Endothelial cell (in vitro differentiated cells): ENCODE measurements at regions not wholly inside any gene's neighbourhood (a gene's known extent, or its start where the extent isn't known, plus 50 kb on each side); places are given as distances from the start of the nearest gene placed in this dataset.

ENCODE experiments used
- DNase-seq: peaks from one replicate; pipeline ENCODE4 v3.0.0; 2021; ENCODE audit warnings: low spot score
- H3K27ac Mint-ChIP-seq: one replicate; pipeline ENCODE4 v1.8.0; 2021; ENCODE audit warnings: mixed read lengths, inconsistent platforms; ENCODE audit not compliant: unreplicated experiment
- H3K27me3 Mint-ChIP-seq: one replicate; pipeline ENCODE4 v1.8.0; 2021; ENCODE audit warnings: mild to moderate bottlenecking, moderate library complexity, mixed read lengths, inconsistent platforms; ENCODE audit not compliant: unreplicated experiment
- H3K36me3 Mint-ChIP-seq: one replicate; pipeline ENCODE4 v1.8.0; 2021; ENCODE audit warnings: mild to moderate bottlenecking, low read depth, mixed read lengths, inconsistent platforms; ENCODE audit not compliant: unreplicated experiment
- H3K4me1 Mint-ChIP-seq: one replicate; pipeline ENCODE4 v1.8.0; 2021; ENCODE audit warnings: mild to moderate bottlenecking, mixed read lengths, inconsistent platforms; ENCODE audit not compliant: unreplicated experiment
- H3K4me3 Mint-ChIP-seq: one replicate; pipeline ENCODE4 v1.8.0; 2021; ENCODE audit warnings: mild to moderate bottlenecking, mixed read lengths, inconsistent platforms; ENCODE audit not compliant: unreplicated experiment
- H3K9me3 Mint-ChIP-seq: one replicate; pipeline ENCODE4 v1.8.0; 2021; ENCODE audit warnings: mixed read lengths, inconsistent platforms; ENCODE audit not compliant: unreplicated experiment
- TF ChIP-seq, protein P1 (sequence below): fragments of 200-600 bp; sonication (generic); IDR thresholded peaks from one replicate; pipeline ENCODE4 v1.5.0; 2021; ENCODE audit warnings: antibody characterized with exemption; ENCODE audit not compliant: unreplicated experiment

DNA sequence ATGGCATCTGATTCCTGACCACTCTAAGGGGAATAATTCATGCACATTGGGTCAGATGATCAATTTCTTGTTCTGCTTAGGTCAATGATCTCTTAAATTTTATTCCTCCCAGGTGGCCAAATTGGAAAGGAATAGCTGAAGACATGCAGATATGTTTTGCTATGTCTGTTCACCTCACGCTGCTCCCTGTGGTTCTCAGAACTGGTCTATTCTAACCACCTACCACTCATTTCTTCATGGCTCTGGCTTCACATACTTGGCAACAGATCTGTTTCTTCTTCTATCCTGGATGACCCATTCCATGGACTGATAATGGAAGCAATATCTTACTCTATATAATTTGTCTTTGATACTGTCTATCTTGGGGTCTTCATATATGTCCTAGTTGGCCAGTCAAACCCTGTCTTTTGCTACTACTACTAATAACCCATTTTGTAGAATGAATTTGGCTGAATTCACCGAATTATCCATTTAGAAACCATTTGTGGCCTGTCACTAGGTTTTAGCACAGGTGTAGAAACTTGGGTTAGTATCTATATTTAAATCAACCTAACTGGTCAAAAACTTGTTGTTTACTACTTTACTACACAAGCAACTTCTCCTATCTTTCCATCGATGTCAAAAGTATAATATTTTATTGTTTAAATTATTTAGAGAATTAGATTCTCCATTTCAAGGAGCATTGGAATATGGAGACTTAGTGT is 650.9 kb downstream of the TLE4 start:
- H3K9me3 Mint-ChIP-seq = no peaks in the 10 kb centered on the region
- H3K27me3 Mint-ChIP-seq = no peaks in the 10 kb centered on the region
- H3K36me3 Mint-ChIP-seq = no peaks in the 10 kb centered on the region
- DNase-seq = no peak
- no peak overlapping the region for H3K27ac Mint-ChIP-seq
- H3K4me3 Mint-ChIP-seq = no peak overlapping the region
- TF ChIP-seq, protein P1, sequence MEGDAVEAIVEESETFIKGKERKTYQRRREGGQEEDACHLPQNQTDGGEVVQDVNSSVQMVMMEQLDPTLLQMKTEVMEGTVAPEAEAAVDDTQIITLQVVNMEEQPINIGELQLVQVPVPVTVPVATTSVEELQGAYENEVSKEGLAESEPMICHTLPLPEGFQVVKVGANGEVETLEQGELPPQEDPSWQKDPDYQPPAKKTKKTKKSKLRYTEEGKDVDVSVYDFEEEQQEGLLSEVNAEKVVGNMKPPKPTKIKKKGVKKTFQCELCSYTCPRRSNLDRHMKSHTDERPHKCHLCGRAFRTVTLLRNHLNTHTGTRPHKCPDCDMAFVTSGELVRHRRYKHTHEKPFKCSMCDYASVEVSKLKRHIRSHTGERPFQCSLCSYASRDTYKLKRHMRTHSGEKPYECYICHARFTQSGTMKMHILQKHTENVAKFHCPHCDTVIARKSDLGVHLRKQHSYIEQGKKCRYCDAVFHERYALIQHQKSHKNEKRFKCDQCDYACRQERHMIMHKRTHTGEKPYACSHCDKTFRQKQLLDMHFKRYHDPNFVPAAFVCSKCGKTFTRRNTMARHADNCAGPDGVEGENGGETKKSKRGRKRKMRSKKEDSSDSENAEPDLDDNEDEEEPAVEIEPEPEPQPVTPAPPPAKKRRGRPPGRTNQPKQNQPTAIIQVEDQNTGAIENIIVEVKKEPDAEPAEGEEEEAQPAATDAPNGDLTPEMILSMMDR = no peak
- no peaks in the 10 kb centered on the region for H3K4me1 Mint-ChIP-seq

DNA sequence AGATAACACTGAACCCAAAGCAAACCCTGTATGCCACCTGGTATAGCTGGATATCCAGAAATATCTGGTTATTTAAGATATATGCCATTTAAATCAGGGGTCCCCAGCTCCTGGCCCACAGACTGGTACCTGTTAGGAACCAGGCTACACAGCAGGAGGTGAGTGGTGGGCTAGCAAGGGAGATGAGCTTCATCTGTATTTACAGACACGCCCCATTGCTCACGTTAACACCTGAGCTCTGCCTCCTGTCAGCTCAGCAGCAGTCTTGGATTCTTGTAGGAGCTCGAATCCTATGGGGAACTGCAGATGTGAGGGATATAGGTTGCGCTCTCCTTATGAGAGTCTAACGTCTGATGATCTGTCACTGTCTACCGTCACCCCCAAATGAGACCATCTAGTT is 646.6 kb downstream of the TLE4 start:
- no peak for DNase-seq

DNA sequence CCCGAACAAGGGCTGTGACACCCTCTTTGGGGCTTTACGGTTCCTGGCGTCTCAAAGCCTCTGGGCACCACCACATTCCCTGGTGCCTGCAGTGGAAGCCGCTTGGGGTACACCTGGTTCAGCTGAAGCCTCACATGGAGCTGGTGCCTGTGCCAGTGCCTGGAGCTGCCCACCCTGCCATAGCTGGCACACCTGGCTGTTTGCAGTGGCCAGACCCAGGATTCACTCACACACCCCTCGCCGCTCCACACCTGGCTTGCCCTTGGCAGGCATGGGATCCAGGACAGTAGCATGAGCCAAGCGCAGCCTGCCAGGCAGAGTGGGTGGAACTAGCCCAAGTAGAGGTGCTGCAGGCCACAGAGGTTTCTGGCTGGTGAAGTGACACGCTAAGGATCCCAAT is 641.8 kb downstream of the TLE4 start:
- TF ChIP-seq, protein P1 = no peak
- no peaks in the 10 kb centered on the region for H3K9me3 Mint-ChIP-seq
- no peak overlapping the region for H3K4me3 Mint-ChIP-seq
- H3K27ac Mint-ChIP-seq = no peak overlapping the region
- H3K4me1 Mint-ChIP-seq = no peaks in the 10 kb centered on the region
- DNase-seq = no peak
- peaks cover 1% of the 10 kb centered on the region for H3K27me3 Mint-ChIP-seq
- H3K36me3 Mint-ChIP-seq = no peaks in the 10 kb centered on the region

More for the DNA sequence above, 646.6 kb downstream of the TLE4 start:
- no peaks in the 10 kb centered on the region for H3K27me3 Mint-ChIP-seq
- no peaks in the 10 kb centered on the region for H3K4me1 Mint-ChIP-seq
- TF ChIP-seq, protein P1 = no peak
- H3K4me3 Mint-ChIP-seq = no peak overlapping the region
- no peak overlapping the region for H3K27ac Mint-ChIP-seq
- H3K9me3 Mint-ChIP-seq = no peaks in the 10 kb centered on the region
- H3K36me3 Mint-ChIP-seq = no peaks in the 10 kb centered on the region

DNA sequence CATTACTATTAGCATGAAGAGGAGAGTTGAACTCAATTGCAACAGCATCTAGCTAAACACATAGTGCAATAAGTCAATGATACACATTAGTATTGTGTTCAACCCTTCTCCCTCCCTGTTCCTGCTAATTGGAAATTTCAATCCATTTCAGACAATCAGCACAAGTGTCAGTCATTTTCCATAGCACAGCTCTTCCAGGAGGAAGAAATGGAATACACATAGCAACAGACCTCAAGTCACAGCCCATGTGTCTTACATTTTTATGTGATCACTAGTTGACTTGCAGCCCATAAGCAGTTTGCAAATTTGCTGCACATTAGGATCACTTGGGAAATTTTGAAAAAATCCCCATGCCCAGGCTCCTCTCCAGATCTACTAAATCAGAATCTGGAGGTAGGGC is 636.9 kb downstream of the TLE4 start:
- Mint-ChIP-seq H3K27ac (no peak overlapping the region), H3K9me3 (no peaks in the 10 kb centered on the region), H3K4me3 (no peak overlapping the region), H3K36me3 (no peaks in the 10 kb centered on the region), H3K4me1 (no peaks in the 10 kb centered on the region), H3K27me3 (peaks cover 1% of the 10 kb centered on the region)
- no peak for DNase-seq
- TF ChIP-seq, protein P1 = no peak

DNA sequence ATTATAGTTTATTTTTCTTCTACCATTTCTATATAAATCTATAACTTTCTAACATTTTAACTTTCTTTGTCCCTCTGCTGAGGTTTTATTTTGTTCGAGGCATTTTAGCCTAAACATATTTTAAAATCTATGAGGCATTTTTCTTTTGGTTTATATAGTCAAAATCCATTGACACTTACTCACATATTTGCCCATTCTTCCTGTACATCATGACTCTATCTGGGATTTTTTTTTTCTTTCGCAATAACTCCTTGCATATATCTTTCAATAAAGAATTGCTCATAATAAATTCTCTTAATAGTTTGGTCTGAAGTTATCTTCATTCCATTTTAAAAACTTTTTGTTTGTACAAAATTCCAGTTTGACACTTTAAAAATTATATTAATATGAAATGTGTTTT is 632.3 kb downstream of the TLE4 start:
- Mint-ChIP-seq H3K4me3 (no peak overlapping the region), H3K9me3 (no peaks in the 10 kb centered on the region), H3K36me3 (no peaks in the 10 kb centered on the region), H3K27ac (no peak overlapping the region), H3K4me1 (peaks cover 4% of the 10 kb centered on the region), H3K27me3 (no peaks in the 10 kb centered on the region)
- TF ChIP-seq, protein P1 = no peak
- DNase-seq = no peak
